ENCODE measurements at regions not wholly inside any gene's neighbourhood (a gene's known extent, or its start where the extent isn't known, plus 50 kb on each side); places are given as distances from the start of the nearest gene placed in this dataset.

- no peak for DNase-seq (ENCODE audit: low spot score)
These were observed 815.1 kb downstream of the VGLL3 start for GRCh38 chr3:86175593-86176444.

- no peak for DNase-seq (ENCODE audit: low spot score)
These were observed 815.9 kb downstream of the VGLL3 start for GRCh38 chr3:86175051-86175536.

- no peak for DNase-seq (ENCODE audit: low spot score)
These were observed 817.5 kb downstream of the VGLL3 start for GRCh38 chr3:86173401-86173800.

- DNase-seq (ENCODE audit: low spot score), result no peak
These were observed 822.4 kb downstream of the VGLL3 start for GRCh38 chr3:86168512-86168911.

GRCh38 chr3:86162521-86162920 lies 828.4 kb downstream of the VGLL3 start:
- DNase-seq (ENCODE audit: low spot score), result no peak

- DNase-seq (ENCODE audit: low spot score), result no peak
These were observed 829.5 kb downstream of the VGLL3 start for GRCh38 chr3:86161493-86161892.

- DNase-seq (ENCODE audit: low spot score), result no peak
These were observed 838.3 kb downstream of the VGLL3 start for GRCh38 chr3:86152620-86153019.

- DNase-seq (ENCODE audit: low spot score), result no peak
These were observed 841.9 kb downstream of the VGLL3 start for GRCh38 chr3:86149054-86149453.

- no peak for DNase-seq (ENCODE audit: low spot score)
These were observed 843.8 kb downstream of the VGLL3 start for GRCh38 chr3:86147119-86147518.

- no peak for DNase-seq (ENCODE audit: low spot score)
These were observed 864.4 kb downstream of the VGLL3 start for GRCh38 chr3:86126552-86126951.
